Transverse colon (tissue), 4 donors: ENCODE measurements at regions not wholly inside any gene's neighbourhood (a gene's known extent, or its start where the extent isn't known, plus 50 kb on each side); places are given as distances from the start of the nearest gene placed in this dataset.

Source experiments
- CTCF ChIP-seq, 5 experiments: fragments of 200-600 bp in 3 of 5; fragments of 450-650 bp in 2 of 5; sonication (generic) in 3 of 5; IDR thresholded peaks; 1 replicate in 2 of 5; 2 replicates in 3 of 5; pipeline ENCODE4 v1.5.1; 2016 to 2017; ENCODE audit warnings: antibody characterized with exemption in 5 of 5, inconsistent platforms in 3 of 5, mild to moderate bottlenecking in 2 of 5, moderate library complexity in 1 of 5
- EP300 ChIP-seq: sonication (generic); formaldehyde crosslinking; IDR thresholded peaks from one replicate; pipeline ENCODE4 v1.6.1; 2017; ENCODE audit warnings: antibody characterized with exemption, low read depth
- POLR2A ChIP-seq: fragments of 450-650 bp; IDR thresholded peaks from one replicate; pipeline ENCODE4 v1.6.1; 2016; ENCODE audit warnings: antibody characterized with exemption, mild to moderate bottlenecking, moderate library complexity
- POLR2AphosphoS5 ChIP-seq, 3 donors: sonication (generic); formaldehyde crosslinking; IDR thresholded peaks; one replicate each; pipeline ENCODE4 v1.6.1; 2016; ENCODE audit warnings: antibody characterized with exemption in 3 of 3

GRCh38 chr18:2368102-2368501 lies 203.2 kb downstream of the METTL4 start:
- TF ChIP-seq CTCF (IDR thresholded peaks at IDR 0.05) (no peak), EP300 (no peak), POLR2A (no peak), POLR2AphosphoS5 (IDR thresholded peaks at IDR 0.05) (no peak)
